NOMO-1 (cell line): ENCODE measurements at regions not wholly inside any gene's neighbourhood (a gene's known extent, or its start where the extent isn't known, plus 50 kb on each side); places are given as distances from the start of the nearest gene placed in this dataset.
"Not testable (repeated sequence)": the region's sequence is repeated elsewhere in the genome, so short reads cannot be mapped to it uniquely, and the experiment has no call there.

Experiments
- DNase-seq, 2 experiments: peaks; one replicate each; lab custom pipeline; 2025; ENCODE audit not compliant: unreplicated experiment in 2 of 2; lab: John Stamatoyannopoulos, UW

- DNase-seq: no peak
Measured at GRCh38 chr7:94303118-94303517, 91.6 kb upstream of the COL1A2 start.

- no peak for DNase-seq
Measured at GRCh38 chr7:94303695-94304094, 91.0 kb upstream of the COL1A2 start.

DNA sequence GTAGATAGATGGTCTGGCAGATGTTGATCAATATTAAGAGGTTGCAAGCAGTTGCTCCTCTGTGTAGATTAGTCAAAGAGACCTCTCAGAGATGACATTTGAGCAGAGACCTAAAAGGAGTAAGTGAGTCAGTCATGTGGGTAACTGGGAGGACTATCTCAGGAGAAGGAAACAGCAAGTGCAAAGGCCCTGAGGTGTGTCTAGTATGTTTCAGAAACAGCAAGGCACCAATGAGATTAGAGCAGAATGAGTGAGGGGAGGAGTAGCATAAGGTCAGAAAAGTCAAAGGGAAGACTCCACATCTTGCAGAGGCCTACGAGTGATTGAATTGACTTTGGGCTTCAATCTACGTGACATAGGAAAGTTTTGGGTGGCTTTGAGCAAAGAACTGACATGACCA is 89.8 kb upstream of the COL1A2 start:
- DNase-seq: no peak

GRCh38 chr7:94305836-94306235 is 88.9 kb upstream of the COL1A2 start:
- no peak for DNase-seq

GRCh38 chr7:94307399-94308048 is 87.2 kb upstream of the COL1A2 start:
- DNase-seq: no peak

DNA sequence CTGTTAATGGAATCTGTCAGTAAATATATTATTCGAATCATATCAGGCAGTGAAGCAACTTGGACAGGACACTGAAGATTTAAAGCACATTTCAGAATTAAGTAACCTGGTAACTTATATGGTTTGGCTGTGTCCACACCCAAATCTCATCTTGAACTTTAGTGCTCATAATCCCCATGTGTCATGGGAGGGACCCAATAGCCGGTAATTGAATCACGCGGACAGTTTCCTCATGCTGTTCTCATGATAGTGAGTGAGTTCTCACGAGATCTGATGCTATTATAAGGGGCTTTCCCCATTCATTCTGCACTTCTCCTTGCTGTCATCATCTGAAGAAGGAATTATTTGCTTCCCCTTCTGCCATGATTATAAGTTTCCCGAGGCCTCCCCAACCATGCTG is 83.2 kb upstream of the COL1A2 start:
- DNase-seq: no peak

GRCh38 chr7:94313926-94314325 is 80.8 kb upstream of the COL1A2 start:
- DNase-seq: no peak

GRCh38 chr7:94314413-94315410 is 80.0 kb upstream of the COL1A2 start:
- no peak for DNase-seq

GRCh38 chr7:94321138-94321537 is 73.6 kb upstream of the COL1A2 start:
- DNase-seq: not testable (repeated sequence)

DNA sequence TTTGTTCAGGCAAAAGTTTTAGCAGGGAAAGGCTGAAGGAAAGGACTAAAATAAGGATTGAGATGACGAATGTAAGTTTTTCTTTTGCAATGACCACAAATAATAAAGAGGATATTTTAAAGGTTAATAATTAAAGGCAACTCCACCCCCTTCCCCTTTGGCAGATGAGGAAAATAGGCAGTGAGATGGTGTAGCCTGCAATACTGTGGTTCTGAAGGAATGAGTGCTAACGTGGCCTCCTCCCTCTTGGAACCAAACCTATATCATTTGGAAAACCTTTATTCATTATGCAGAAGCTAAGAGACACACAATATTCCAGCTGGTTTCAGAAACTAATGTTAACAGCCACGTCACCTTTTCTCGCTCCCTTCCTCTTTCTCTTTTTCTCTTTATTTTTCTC is 70.9 kb upstream of the COL1A2 start:
- no peak for DNase-seq

- DNase-seq: no peak
Measured at GRCh38 chr7:94324380-94325121, 70.1 kb upstream of the COL1A2 start.

- no peak for DNase-seq
Measured at GRCh38 chr7:94325122-94325475, 69.6 kb upstream of the COL1A2 start.

GRCh38 chr7:94330269-94331020 is 64.2 kb upstream of the COL1A2 start:
- no peak for DNase-seq

- no peak for DNase-seq
Measured at GRCh38 chr7:94332571-94332970, 62.1 kb upstream of the COL1A2 start.

GRCh38 chr7:94333810-94334209 is 60.9 kb upstream of the COL1A2 start:
- no peak for DNase-seq

GRCh38 chr7:94335586-94335985 is 59.1 kb upstream of the COL1A2 start:
- DNase-seq: no peak

- no peak for DNase-seq
Measured at GRCh38 chr7:94336009-94336408, 58.7 kb upstream of the COL1A2 start.

DNA sequence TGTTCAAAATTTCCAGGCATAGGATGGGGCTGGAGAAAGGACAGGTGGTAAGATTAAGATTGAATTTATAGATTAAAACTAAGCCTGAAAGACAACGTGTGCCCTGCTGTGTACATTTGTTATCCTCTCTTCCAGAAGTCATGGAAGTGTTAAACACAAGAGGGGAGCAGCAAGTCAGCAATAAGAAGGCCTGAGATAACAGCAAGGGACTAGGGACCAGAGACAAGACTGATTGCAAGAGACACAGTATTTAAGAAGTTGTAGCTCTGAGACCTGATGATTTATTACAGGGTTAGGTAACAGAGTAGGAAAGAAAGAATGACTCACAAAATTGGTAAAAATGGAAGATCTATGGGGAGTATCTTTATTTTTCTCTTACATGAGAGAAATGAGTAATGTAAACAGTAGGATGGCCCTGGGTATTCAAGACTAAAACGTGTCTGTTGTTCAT is 55.7 kb upstream of the COL1A2 start:
- DNase-seq: no peak

DNA sequence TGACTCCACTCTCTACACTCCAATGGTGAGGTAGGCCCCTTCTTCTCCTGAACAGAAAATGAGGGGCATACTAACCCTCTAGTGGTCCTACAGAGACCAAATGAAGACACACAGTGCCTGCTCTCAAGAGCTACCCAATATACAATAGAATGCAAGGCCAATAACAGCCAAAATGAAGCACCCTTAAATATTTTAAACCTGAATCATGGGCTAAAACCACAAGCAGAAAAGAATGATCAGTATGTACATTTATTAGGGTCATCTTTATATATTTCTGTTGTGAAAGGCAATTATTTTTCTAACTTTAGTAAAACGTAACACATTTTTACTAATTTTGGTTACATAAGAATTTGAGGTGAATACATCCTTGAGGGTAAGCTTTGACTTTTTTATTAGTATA is 49.9 kb upstream of the COL1A2 start:
- DNase-seq: no peak
